OCI-LY3 (cell line): ENCODE measurements at regions not wholly inside any gene's neighbourhood (a gene's known extent, or its start where the extent isn't known, plus 50 kb on each side); places are given as distances from the start of the nearest gene placed in this dataset.

Experiments used
- H2AFZ ChIP-seq: fragments of 200-600, 300-600 bp; shearing (Covaris generic); 2 replicates; pipeline ENCODE4 v1.6.0; 2014; ENCODE audit warnings: antibody characterized with exemption, low read depth, low read length
- H3K27ac ChIP-seq: fragments of 200-600, 300-600 bp; sonication (generic); 2 replicates; pipeline ENCODE4 v1.5.1; 2014; ENCODE audit warnings: mild to moderate bottlenecking, low read length, moderate library complexity, mixed read lengths
- H3K27me3 ChIP-seq: fragments of 200-600, 300-600 bp; sonication (generic); 2 replicates; pipeline ENCODE4 v1.6.1; 2014; ENCODE audit warnings: low read depth, low read length, mixed read lengths
- H3K36me3 ChIP-seq: fragments of 200-600, 300-600 bp; sonication (generic); replicated peaks from 2 replicates; pipeline ENCODE3; 2014; ENCODE audit warnings: low read depth, low read length, mixed read lengths
- H3K4me1 ChIP-seq: fragments of 300-600, 200-600 bp; sonication (generic); 2 replicates; pipeline ENCODE4 v1.6.1; 2014; ENCODE audit warnings: low read length, mixed read lengths
- H3K4me2 ChIP-seq: fragments of 200-600, 300-600 bp; sonication (generic); 2 replicates; pipeline ENCODE4 v1.6.1; 2014; ENCODE audit warnings: low read length, mixed read lengths
- H3K4me3 ChIP-seq: fragments of 300-600, 200-600 bp; sonication (generic); 2 replicates; pipeline ENCODE4 v1.5.1; 2014; ENCODE audit warnings: antibody characterized with exemption, mild to moderate bottlenecking, low read length, moderate library complexity
- H3K79me2 ChIP-seq: fragments of 300-600, 200-600 bp; shearing (Covaris generic); 2 replicates; pipeline ENCODE4 v1.6.1; 2014; ENCODE audit warnings: mild to moderate bottlenecking, low read length, mixed read lengths
- H3K9ac ChIP-seq: fragments of 300-600, 200-600 bp; shearing (Covaris generic); 2 replicates; pipeline ENCODE4 v1.6.0; 2014; ENCODE audit warnings: mild to moderate bottlenecking, low read length, moderate library complexity
- H3K9me3 ChIP-seq: fragments of 200-600, 300-600 bp; shearing (Covaris generic); 2 replicates; pipeline ENCODE4 v1.6.1; 2014; ENCODE audit warnings: low read length, mixed read lengths; ENCODE audit not compliant: insufficient read depth
- H4K20me1 ChIP-seq: fragments of 200-600, 300-600 bp; sonication (generic); 2 replicates; pipeline ENCODE4 v1.6.1; 2016; ENCODE audit warnings: low read length, mixed read lengths; ENCODE audit not compliant: insufficient read depth
- CTCF ChIP-seq: fragments of 200-600, 300-600 bp; sonication (generic); IDR thresholded peaks from 2 replicates; pipeline ENCODE4 v1.5.1; 2014; ENCODE audit warnings: antibody characterized with exemption, low read length, low read depth
- EZH2phosphoT487 ChIP-seq: fragments of 200-600 bp; shearing (Covaris generic); IDR thresholded peaks from 2 replicates; pipeline ENCODE4 v1.6.1; 2018; ENCODE audit warnings: antibody characterized with exemption, mixed run types, low read depth

- H3K36me3 ChIP-seq = no peaks in the 10 kb centered on the region
- H3K27ac ChIP-seq = no peak overlapping the region
- no peaks in the 10 kb centered on the region for H4K20me1 ChIP-seq
- H2AFZ ChIP-seq = no peak overlapping the region
- TF ChIP-seq EZH2phosphoT487 = no peak
- no peak for TF ChIP-seq CTCF
- no peak overlapping the region for H3K4me3 ChIP-seq
- no peak overlapping the region for H3K4me2 ChIP-seq
- H3K9ac ChIP-seq = no peak overlapping the region
- H3K9me3 ChIP-seq = no peaks in the 10 kb centered on the region
- no peaks in the 10 kb centered on the region for H3K4me1 ChIP-seq
- H3K27me3 ChIP-seq = no peaks in the 10 kb centered on the region
- H3K79me2 ChIP-seq = no peaks in the 10 kb centered on the region
These were observed 67.3 kb upstream of the DCBLD2 start for GRCh38 chr3:98968824-98969223.

- Histone ChIP-seq H3K79me2 (no peaks in the 10 kb centered on the region), H3K27me3 (no peaks in the 10 kb centered on the region), H3K36me3 (no peaks in the 10 kb centered on the region), H3K4me1 (no peaks in the 10 kb centered on the region), H3K4me2 (no peak overlapping the region), H2AFZ (no peak overlapping the region), H3K9ac (no peak overlapping the region), H3K27ac (no peak overlapping the region), H4K20me1 (no peaks in the 10 kb centered on the region), H3K9me3 (no peaks in the 10 kb centered on the region), H3K4me3 (no peak overlapping the region)
- TF ChIP-seq EZH2phosphoT487 = no peak
- no peak for TF ChIP-seq CTCF
These were observed 66.9 kb upstream of the DCBLD2 start for GRCh38 chr3:98968347-98968746.

GRCh38 chr3:98967758-98968157 lies 66.3 kb upstream of the DCBLD2 start:
- Histone ChIP-seq H3K9me3 (no peaks in the 10 kb centered on the region), H3K36me3 (no peaks in the 10 kb centered on the region), H3K4me3 (no peak overlapping the region), H3K27me3 (no peaks in the 10 kb centered on the region), H4K20me1 (no peaks in the 10 kb centered on the region), H2AFZ (no peak overlapping the region), H3K9ac (no peak overlapping the region), H3K27ac (no peak overlapping the region), H3K79me2 (no peaks in the 10 kb centered on the region), H3K4me2 (no peak overlapping the region), H3K4me1 (no peaks in the 10 kb centered on the region)
- no peak for TF ChIP-seq EZH2phosphoT487
- TF ChIP-seq CTCF = no peak

GRCh38 chr3:98966862-98967546 lies 65.5 kb upstream of the DCBLD2 start:
- no peak overlapping the region for H3K4me2 ChIP-seq
- H3K27ac ChIP-seq = no peak overlapping the region
- no peaks in the 10 kb centered on the region for H4K20me1 ChIP-seq
- H3K9me3 ChIP-seq = no peaks in the 10 kb centered on the region
- no peaks in the 10 kb centered on the region for H3K27me3 ChIP-seq
- H3K4me1 ChIP-seq = no peaks in the 10 kb centered on the region
- no peaks in the 10 kb centered on the region for H3K79me2 ChIP-seq
- no peaks in the 10 kb centered on the region for H3K36me3 ChIP-seq
- H3K4me3 ChIP-seq = no peak overlapping the region
- no peak overlapping the region for H2AFZ ChIP-seq
- no peak overlapping the region for H3K9ac ChIP-seq
- TF ChIP-seq EZH2phosphoT487 = no peak
- TF ChIP-seq CTCF = no peak
